A549 (cell line): ENCODE measurements at regions not wholly inside any gene's neighbourhood (a gene's known extent, or its start where the extent isn't known, plus 50 kb on each side); places are given as distances from the start of the nearest gene placed in this dataset.

Source experiments
- ATAC-seq, 2 experiments: fragments of 200-7000 bp in 1 of 2; fragments of >200 bp in 1 of 2; cut with Nextera tagmentation in 1 of 2; cut with Tn5 transposase in 1 of 2; 3 replicates each; pipeline versions ENCODE4 v1.8.0 to v1.9.1; 2018 to 2020; ENCODE audit warnings: mild to moderate bottlenecking in 1 of 2, moderate library complexity in 1 of 2
- CTCF ChIA-PET: fragments of 300-600 bp; sonication (Branson Sonifier 250); formaldehyde crosslinking; extraction: SDS; loops from one replicate; lab custom pipeline; 2021; ENCODE audit warnings: antibody characterized with exemption, inconsistent platforms; lab: Yijun Ruan, JAX
- POLR2A ChIA-PET: fragments of 350-600 bp; formaldehyde crosslinking; extraction: SDS; loops from one replicate; lab custom pipeline; 2021; ENCODE audit warnings: antibody characterized with exemption, inconsistent platforms; lab: Yijun Ruan, JAX
- DNase-seq, 2 experiments: peaks; one replicate each; pipeline versions ENCODE4 v3.0.0 to v3.0.0-alpha.2; 2011 to 2016; ENCODE audit warnings: low read depth in 1 of 2, low spot score in 1 of 2
- FAIRE-seq: peaks from 2 replicates; lab custom pipeline; 2011; peaks lifted over from hg19 to GRCh38; lab: Jason Lieb, UNC
- H3K27ac ChIP-seq, 2 experiments: fragments of >200 bp; sonication (Bioruptor Twin); formaldehyde crosslinking; 3 replicates each; pipeline ENCODE4 v1.5.1; 2016 to 2017
- H3K4me1 ChIP-seq: fragments of >200 bp; sonication (Bioruptor Twin); formaldehyde crosslinking; 3 replicates; pipeline ENCODE4 v1.6.1; 2016
- H3K4me2 ChIP-seq: fragments of >200 bp; sonication (Bioruptor Twin); formaldehyde crosslinking; 3 replicates; pipeline ENCODE4 v1.6.1; 2016
- H3K4me3 ChIP-seq: fragments of >200 bp; sonication (Bioruptor Twin); formaldehyde crosslinking; 3 replicates; pipeline ENCODE4 v1.5.1; 2016
- H3K9me3 ChIP-seq: fragments of >200 bp; sonication (Bioruptor Twin); formaldehyde crosslinking; 3 replicates; pipeline ENCODE4 v1.6.1; 2016
- ATOH8 ChIP-seq: fragments of 250-450 bp; sonication (Bioruptor Pico); IDR thresholded peaks from 2 replicates; pipeline ENCODE4 v1.5.0; 2020; ENCODE audit warnings: low read depth, mild to moderate bottlenecking, moderate library complexity
- CBX8 ChIP-seq: fragments of 200-600 bp; sonication (generic); IDR thresholded peaks from 2 replicates; pipeline ENCODE4 v1.6.1; 2016
- CHD4 ChIP-seq: fragments of 200-600 bp; sonication (generic); IDR thresholded peaks from 2 replicates; pipeline ENCODE4 v1.6.1; 2016; ENCODE audit warnings: antibody characterized with exemption, mild to moderate bottlenecking, borderline replicate concordance
- EHMT2 ChIP-seq: fragments of 200-600 bp; sonication (generic); IDR thresholded peaks from 2 replicates; pipeline ENCODE4 v1.6.1; 2016; ENCODE audit warnings: antibody characterized with exemption, low read depth, mild to moderate bottlenecking, moderate library complexity
- ELK1 ChIP-seq: fragments of 150-350 bp; IDR thresholded peaks from 2 replicates; pipeline ENCODE4 v1.6.1; 2014; ENCODE audit warnings: low read depth, mild to moderate bottlenecking, low read length
- FOSB ChIP-seq: fragments of 250-450 bp; sonication (Bioruptor Pico); IDR thresholded peaks from 2 replicates; pipeline ENCODE4 v1.5.0; 2020; ENCODE audit warnings: mild to moderate bottlenecking, moderate library complexity
- FOXS1 ChIP-seq: fragments of 250-450 bp; sonication (Bioruptor Pico); IDR thresholded peaks from 2 replicates; pipeline ENCODE4 v1.5.0; 2020; ENCODE audit warnings: mild to moderate bottlenecking, moderate library complexity
- HDAC2 ChIP-seq: fragments of 200-600 bp; sonication (generic); IDR thresholded peaks from 2 replicates; pipeline ENCODE4 v1.6.1; 2016
- HMGXB4 ChIP-seq: fragments of 250-450 bp; sonication (Bioruptor Pico); IDR thresholded peaks from 2 replicates; pipeline ENCODE4 v1.5.0; 2021; ENCODE audit warnings: mild to moderate bottlenecking, moderate library complexity, borderline replicate concordance
- HOXA7 ChIP-seq: fragments of 250-450 bp; sonication (Bioruptor Pico); IDR thresholded peaks from 2 replicates; pipeline ENCODE4 v1.5.0; 2020; ENCODE audit warnings: mild to moderate bottlenecking, moderate library complexity
- HOXB5 ChIP-seq: fragments of 250-450 bp; sonication (Bioruptor Pico); IDR thresholded peaks from 2 replicates; pipeline ENCODE4 v1.5.0; 2020; ENCODE audit warnings: mild to moderate bottlenecking, moderate library complexity
- JUN ChIP-seq, 2 experiments: fragments of >200 bp; sonication (Bioruptor Twin); formaldehyde crosslinking; IDR thresholded peaks; 2 replicates in 1 of 2; 3 replicates in 1 of 2; pipeline ENCODE4 v1.6.1; 2016 to 2017
- MAZ ChIP-seq: fragments of 150-350 bp; IDR thresholded peaks from 2 replicates; pipeline ENCODE4 v1.6.1; 2014; ENCODE audit warnings: antibody characterized with exemption, low read depth, low read length, borderline replicate concordance
- MYC ChIP-seq: IDR thresholded peaks from 2 replicates; pipeline ENCODE4 v1.6.1; 2012; ENCODE audit warnings: mild to moderate bottlenecking, inconsistent platforms, low read length, improper control_type of control experiment, borderline replicate concordance
- POLR2AphosphoS2 ChIP-seq: conservative IDR thresholded peaks from 2 replicates; pipeline ENCODE4 v1.6.1; 2012; ENCODE audit warnings: low read length, improper control_type of control experiment, inconsistent platforms
- RAD21 ChIP-seq, 2 experiments: fragments of >200 bp in 1 of 2; sonication (Bioruptor Twin) in 1 of 2; formaldehyde crosslinking in 1 of 2; IDR thresholded peaks in 1 of 2; conservative IDR thresholded peaks in 1 of 2; 2 replicates in 1 of 2; 3 replicates in 1 of 2; pipeline ENCODE4 v1.6.1; 2012 to 2018; ENCODE audit warnings: inconsistent platforms in 1 of 2
- RCOR1 ChIP-seq: fragments of 150-350 bp; IDR thresholded peaks from 2 replicates; pipeline ENCODE4 v1.6.1; 2014; ENCODE audit warnings: antibody characterized with exemption, low read length, low read depth
- RFX5 ChIP-seq: fragments of 450-650 bp; IDR thresholded peaks from 2 replicates; pipeline ENCODE4 v1.7.1; 2014; ENCODE audit warnings: antibody characterized with exemption, mild to moderate bottlenecking, moderate library complexity
- RNF2 ChIP-seq: fragments of 200-600 bp; sonication (generic); IDR thresholded peaks from 2 replicates; pipeline ENCODE4 v1.6.1; 2016; ENCODE audit warnings: low read depth, mild to moderate bottlenecking, antibody characterized with exemption, moderate library complexity, borderline replicate concordance
- SREBF2 ChIP-seq: fragments of 450-650 bp; IDR thresholded peaks from 2 replicates; pipeline ENCODE4 v1.6.1; 2014; ENCODE audit warnings: mild to moderate bottlenecking, moderate library complexity
- TP53 ChIP-seq: fragments of 250-450 bp; sonication (Bioruptor Pico); IDR thresholded peaks from 2 replicates; pipeline ENCODE4 v1.5.0; 2021; ENCODE audit warnings: mild to moderate bottlenecking, moderate library complexity
- USF2 ChIP-seq: fragments of 450-650 bp; IDR thresholded peaks from 2 replicates; pipeline ENCODE4 v1.6.1; 2014; ENCODE audit warnings: antibody characterized with exemption
- ZC3H11A ChIP-seq: fragments of 450-650 bp; IDR thresholded peaks from 2 replicates; pipeline ENCODE4 v1.6.1; 2014; ENCODE audit warnings: antibody characterized with exemption, mild to moderate bottlenecking
- ZSCAN20 ChIP-seq: fragments of 250-450 bp; sonication (Bioruptor Pico); IDR thresholded peaks from 2 replicates; pipeline ENCODE4 v1.8.0; 2022; ENCODE audit warnings: mild to moderate bottlenecking, moderate library complexity
- WGBS: methylation state at CpG from one replicate; pipeline ENCODE4 v1.1.6; 2017; ENCODE audit errors: missing lambda C conversion rate; 5-methylcytosine and 5-hydroxymethylcytosine counted together

GRCh38 chr3:117079997-117080396 lies 370.4 kb downstream of the TUSC7 start:
- H3K4me2 ChIP-seq = no peak overlapping the region
- FAIRE-seq (no peak), DNase-seq (no peak), ATAC-seq (no peak)
- no peaks in the 10 kb centered on the region for H3K4me1 ChIP-seq
- no peak for TF ChIP-seq RCOR1
- no peak for TF ChIP-seq HMGXB4 (CRISPR knock-in tag)
- no peak for TF ChIP-seq ATOH8 (CRISPR knock-in tag)
- TF ChIP-seq ZSCAN20 (CRISPR knock-in tag) = no peak
- TF ChIP-seq FOSB (CRISPR knock-in tag) = no peak
- no peak for TF ChIP-seq ZC3H11A
- no peak for TF ChIP-seq SREBF2
- no peak for TF ChIP-seq HOXA7 (CRISPR knock-in tag)
- TF ChIP-seq RAD21 (conservative IDR thresholded peaks at IDR 0.05 in 1 of 2, IDR thresholded peaks at IDR 0.05 in 1 of 2) = no peak
- no peak for TF ChIP-seq RNF2
- no peak for TF ChIP-seq RFX5
- CTCF ChIA-PET = no interaction called here
- H3K4me3 ChIP-seq = no peak overlapping the region
- no peak overlapping the region for H3K27ac ChIP-seq
- POLR2A ChIA-PET = no interaction called here
- no peaks in the 10 kb centered on the region for H3K9me3 ChIP-seq
- 46% methylated on average over 4 of the region's 4 CpGs for WGBS

GRCh38 chr3:117080872-117081271 lies 371.3 kb downstream of the TUSC7 start:
- 10% methylated on average over 2 of the region's 2 CpGs for WGBS
- ChIA-PET CTCF (no interaction called here), POLR2A (no interaction called here)
- no peak for FAIRE-seq
- ATAC-seq = no peak
- H3K9me3 ChIP-seq = no peaks in the 10 kb centered on the region
- H3K4me2 ChIP-seq = no peak overlapping the region
- no peak overlapping the region for H3K27ac ChIP-seq
- no peak overlapping the region for H3K4me3 ChIP-seq
- no peak for DNase-seq
- TF ChIP-seq FOXS1 (CRISPR knock-in tag) (no peak), HMGXB4 (CRISPR knock-in tag) (no peak), CHD4 (no peak), CBX8 (no peak), MYC (no peak), ELK1 (no peak), POLR2AphosphoS2 (no peak), TP53 (CRISPR knock-in tag) (no peak), ZSCAN20 (CRISPR knock-in tag) (no peak)
- H3K4me1 ChIP-seq = no peaks in the 10 kb centered on the region

- FAIRE-seq (no peak), ATAC-seq (no peak), DNase-seq (no peak)
- no peaks in the 10 kb centered on the region for H3K9me3 ChIP-seq
- H3K27ac ChIP-seq = no peak overlapping the region
- no peak overlapping the region for H3K4me2 ChIP-seq
- H3K4me1 ChIP-seq = no peaks in the 10 kb centered on the region
- ChIA-PET CTCF (no interaction called here), POLR2A (no interaction called here)
- H3K4me3 ChIP-seq = no peak overlapping the region
- 34% methylated on average over 3 of the region's 3 CpGs for WGBS
- TF ChIP-seq HDAC2 = no peak
- TF ChIP-seq JUN (IDR thresholded peaks at IDR 0.05) = no peak
- TF ChIP-seq EHMT2 = no peak
- no peak for TF ChIP-seq USF2
- TF ChIP-seq HOXB5 (CRISPR knock-in tag) = no peak
- TF ChIP-seq MYC = no peak
- no peak for TF ChIP-seq CBX8
- TF ChIP-seq RAD21 (conservative IDR thresholded peaks at IDR 0.05 in 1 of 2, IDR thresholded peaks at IDR 0.05 in 1 of 2) = no peak
- TF ChIP-seq MAZ = no peak
These were observed 374.7 kb downstream of the TUSC7 start for GRCh38 chr3:117084277-117084676.
